ENCODE measurements at regions not wholly inside any gene's neighbourhood (a gene's known extent, or its start where the extent isn't known, plus 50 kb on each side); places are given as distances from the start of the nearest gene placed in this dataset.

- no peak for TF ChIP-seq CTCF (conservative IDR thresholded peaks at IDR 0.05)
- TF ChIP-seq EZH2 (IDR thresholded peaks at IDR 0.05; ENCODE audit: low read depth): no peak
Observed at GRCh38 chr6:25192590-25193459, 86.3 kb upstream of the CARMIL1 start.

All from PC-9 (cell line).